Activated CD4-positive, alpha-beta T cell treated with anti-CD3 and anti-CD28 coated beads, Interleukin-2, amount 50 U/mL, for 24 hours (primary cell): ENCODE measurements at regions not wholly inside any gene's neighbourhood (a gene's known extent, or its start where the extent isn't known, plus 50 kb on each side); places are given as distances from the start of the nearest gene placed in this dataset.

Source experiments
- DNase-seq, 2 donors: peaks; one replicate each; pipeline ENCODE4 v3.0.0-alpha.2; 2020; ENCODE audit warnings: low read depth in 1 of 2, low spot score in 1 of 2

GRCh38 chr2:146642066-146642465 lies 1202.8 kb upstream of the ACVR2A start:
- no peak for DNase-seq

DNA sequence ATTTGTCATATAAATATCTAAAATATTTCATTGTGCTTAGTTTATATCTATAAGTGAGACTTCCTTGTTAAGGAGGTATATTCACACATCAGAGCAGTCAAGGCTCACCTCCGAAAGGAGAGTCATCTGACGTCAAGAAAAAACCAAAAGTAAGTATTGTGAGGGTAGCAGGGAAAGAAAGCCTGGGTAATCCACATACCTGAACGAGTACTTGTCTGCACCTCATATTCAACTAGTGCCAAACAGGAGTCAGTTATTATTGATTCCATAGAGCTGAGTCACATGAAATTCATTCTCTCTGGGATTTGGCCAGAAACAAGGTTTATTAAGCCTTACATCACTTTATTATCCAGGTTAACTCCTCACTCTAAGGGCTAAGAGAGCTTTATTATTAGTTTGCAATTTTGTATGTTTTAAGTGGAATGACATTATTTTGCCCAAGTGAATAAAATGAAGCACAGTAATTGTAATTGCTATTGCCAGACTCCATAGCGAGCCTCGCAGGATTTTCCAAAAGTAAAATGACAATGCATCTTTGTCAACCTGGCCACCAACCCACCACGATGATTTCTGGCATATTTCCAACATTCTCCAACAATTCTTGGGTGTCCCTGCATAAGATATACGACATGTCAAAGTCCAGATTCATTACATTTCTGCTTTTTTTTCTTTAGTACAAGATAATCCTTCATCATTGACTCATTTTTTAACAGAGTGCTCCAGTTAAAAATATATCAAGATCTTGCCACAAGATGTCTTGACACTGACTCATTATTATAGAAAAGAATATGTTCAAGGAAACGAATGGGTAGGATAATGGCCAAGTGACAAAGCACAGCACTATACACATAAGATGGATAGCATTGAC lies 1210.4 kb upstream of the ACVR2A start:
- no peak for DNase-seq

GRCh38 chr2:146633159-146633558 lies 1211.7 kb upstream of the ACVR2A start:
- DNase-seq, result no peak

DNA sequence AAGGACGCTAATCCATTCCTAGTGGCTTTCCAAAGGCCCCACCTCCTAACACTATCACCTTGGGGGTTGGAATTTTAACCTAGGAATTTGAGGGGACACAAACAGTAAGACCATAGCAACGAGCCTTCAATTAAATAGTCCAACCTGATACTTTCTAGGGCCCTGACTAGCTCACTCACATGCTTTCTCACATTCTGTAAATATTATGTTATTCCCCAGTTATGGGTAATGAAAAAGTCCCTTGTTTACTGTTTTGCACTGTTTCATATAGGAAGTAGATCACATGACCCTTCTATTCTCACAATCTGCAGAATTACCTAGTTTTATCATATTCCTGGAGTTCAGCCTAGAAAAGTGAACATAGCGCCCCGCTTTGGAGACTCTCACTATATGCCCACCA lies 1212.1 kb upstream of the ACVR2A start:
- no peak for DNase-seq

DNA sequence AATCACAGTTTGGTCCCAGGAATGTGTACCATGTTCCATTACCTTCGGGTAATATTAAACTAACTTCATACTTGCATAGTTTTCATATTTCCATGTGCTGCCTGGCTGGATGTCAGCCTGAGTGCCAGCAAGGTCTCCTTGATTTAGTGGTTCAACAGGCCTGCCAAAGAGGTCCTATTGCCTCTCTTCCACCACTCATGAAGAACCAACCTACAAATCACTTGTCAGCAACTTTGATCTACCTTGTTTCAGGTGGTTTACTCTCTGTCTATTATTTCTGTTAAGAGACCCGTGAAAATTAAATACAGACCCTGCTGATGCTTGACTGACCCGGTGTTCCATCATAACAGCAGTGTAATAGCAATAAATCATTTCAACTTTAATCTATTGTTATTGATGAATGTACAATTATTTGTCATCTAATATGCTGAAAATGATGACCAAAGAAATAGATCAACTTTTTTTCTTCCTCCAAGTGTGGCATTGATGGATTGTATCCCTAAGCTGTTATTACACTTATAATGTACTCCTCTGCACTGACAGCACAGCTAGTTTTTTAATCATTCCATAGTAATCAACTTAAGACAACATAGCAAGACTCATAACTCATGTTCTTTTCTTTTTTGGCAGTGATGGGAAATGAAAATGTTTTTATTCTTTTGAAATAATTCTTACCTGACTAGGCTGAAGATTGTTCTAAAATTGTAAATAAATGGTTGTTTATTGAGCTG lies 1220.2 kb upstream of the ACVR2A start:
- DNase-seq, result no peak

DNA sequence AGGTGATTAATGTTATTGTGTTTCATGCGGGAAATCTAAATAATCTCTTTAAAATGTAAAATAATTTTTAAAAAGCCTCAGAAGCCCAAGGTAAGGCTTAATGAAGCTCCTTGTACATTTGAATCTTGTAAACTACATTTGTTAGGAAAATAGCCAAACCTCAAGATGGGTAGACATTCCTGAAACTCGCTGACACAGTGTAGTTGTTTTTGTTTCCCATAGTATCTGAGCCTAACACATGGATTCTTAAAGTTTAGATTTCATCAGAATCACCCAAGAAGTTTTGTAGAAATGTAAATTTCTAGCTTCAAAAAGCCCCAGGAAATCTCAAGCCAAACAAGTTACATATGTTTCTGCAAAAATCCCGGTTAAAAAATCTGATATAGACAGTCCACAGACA lies 1221.1 kb upstream of the ACVR2A start:
- DNase-seq, result no peak

- DNase-seq, result no peak
Measured at GRCh38 chr2:146621656-146622055, 1223.2 kb upstream of the ACVR2A start.

- DNase-seq, result no peak
Measured at GRCh38 chr2:146615778-146616177, 1229.1 kb upstream of the ACVR2A start.

DNA sequence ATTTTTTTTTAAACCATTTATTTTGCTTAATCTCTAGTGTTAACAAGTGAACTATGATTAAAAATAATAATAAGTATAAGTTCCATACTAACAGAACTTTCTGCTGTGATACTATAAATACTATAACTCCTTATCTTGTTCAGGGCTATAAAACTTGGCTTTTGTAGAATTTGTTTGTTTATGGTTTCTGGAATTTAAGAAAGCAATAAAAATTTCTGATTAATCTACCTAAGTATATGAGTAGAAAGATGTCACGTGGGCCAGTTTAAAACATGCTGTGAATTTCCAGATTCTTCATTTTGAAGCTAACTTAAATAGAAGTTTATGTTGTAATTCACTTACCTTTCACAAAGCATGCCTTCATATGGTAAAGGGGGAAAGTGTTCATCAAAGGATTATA lies 1236.3 kb upstream of the ACVR2A start:
- DNase-seq, result no peak

- DNase-seq, result no peak
Measured at GRCh38 chr2:146604521-146604920, 1240.3 kb upstream of the ACVR2A start.

DNA sequence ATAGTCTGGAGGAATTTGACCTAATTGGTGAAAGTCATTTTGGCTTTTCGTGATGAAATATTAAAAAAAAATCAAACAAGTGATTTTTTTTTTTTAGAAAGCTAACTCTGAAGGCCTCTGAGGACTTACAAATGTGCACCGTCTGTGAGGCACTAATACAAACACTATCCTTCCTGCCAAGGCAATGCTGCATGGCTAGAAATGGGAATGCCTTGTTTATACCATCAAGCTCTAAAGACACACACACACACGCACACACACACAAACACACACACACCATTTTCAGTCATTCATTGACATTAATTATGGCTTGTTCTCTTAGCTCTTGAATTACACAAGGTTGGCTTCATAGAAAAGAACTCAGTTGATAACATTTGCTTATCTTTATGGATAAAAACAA lies 1242.0 kb upstream of the ACVR2A start:
- DNase-seq, result no peak

GRCh38 chr2:146602383-146602782 lies 1242.4 kb upstream of the ACVR2A start:
- DNase-seq, result no peak

DNA sequence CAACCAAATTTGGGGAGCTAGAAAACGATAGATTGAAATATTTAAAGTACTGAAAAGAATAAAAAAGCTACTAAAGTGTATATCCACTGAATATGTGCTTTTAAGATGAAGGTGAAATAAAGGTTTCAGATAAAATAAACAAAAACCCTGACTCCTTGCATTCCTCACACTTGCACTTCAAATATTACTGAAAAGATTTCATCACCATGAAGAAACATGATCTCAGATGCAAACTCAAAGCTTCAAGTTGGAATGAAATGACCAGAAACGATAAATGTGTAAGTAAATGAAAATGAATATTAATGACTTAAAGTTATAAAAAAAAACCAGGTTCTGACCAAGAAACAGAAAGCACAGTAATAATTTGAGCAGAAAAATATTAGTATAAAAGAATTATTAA lies 1246.0 kb upstream of the ACVR2A start:
- DNase-seq, result no peak

DNA sequence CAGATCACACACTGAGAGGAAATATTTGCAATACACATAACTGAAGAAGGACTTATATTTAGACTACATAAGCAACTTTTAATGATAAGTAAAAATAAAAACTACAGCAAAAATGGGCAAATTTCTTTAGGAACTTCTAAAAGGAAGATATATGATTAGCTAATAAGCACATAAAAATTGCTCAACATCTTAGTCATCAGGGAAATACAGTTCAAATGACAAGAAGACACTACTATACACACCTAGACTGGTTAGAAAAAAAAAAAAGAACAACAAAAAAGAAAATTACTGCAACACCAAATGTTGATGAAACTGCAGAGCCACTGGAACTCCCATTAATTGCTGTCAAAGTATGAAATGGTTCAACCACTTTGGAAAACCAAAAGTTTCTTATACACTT lies 1247.5 kb upstream of the ACVR2A start:
- no peak for DNase-seq

DNA sequence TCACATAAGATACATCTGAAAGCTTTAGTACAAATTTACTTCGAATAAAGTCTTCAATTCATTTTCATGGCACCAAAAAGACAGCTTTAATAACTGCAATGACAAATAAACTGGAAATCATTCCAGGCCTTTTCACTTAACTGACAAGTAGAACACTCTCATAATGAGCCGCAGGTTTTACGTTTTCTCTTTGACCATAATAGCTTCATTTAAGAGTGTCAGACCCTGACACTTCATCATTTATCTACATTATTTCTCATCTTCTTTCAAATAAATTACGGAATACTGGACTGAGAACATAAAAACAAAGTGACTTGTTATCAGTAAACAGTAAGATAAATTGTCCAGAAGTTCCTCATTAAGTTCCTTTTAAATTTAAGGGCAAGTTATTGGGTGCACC lies 1252.9 kb upstream of the ACVR2A start:
- no peak for DNase-seq

- no peak for DNase-seq
Measured at GRCh38 chr2:146587291-146587713, 1257.5 kb upstream of the ACVR2A start.

DNA sequence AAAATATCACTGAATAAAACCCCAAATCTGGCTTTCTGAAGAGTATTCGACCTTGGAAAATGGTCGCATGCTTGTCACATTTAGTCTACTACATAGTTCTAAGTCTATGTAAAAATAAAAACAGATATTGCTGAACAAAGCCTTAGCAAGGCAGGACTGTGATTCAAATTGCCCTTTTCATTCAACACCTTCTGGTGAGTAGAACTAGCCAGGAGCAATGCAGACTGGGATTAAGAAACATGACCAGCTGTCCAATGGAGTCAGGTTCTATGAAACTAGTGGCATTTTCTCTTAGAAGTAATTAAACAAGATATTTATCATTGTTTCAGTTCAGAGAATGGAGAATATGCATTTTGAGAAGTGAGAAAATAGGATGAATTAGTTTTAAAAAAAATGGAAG lies 1260.5 kb upstream of the ACVR2A start:
- DNase-seq, result no peak

DNA sequence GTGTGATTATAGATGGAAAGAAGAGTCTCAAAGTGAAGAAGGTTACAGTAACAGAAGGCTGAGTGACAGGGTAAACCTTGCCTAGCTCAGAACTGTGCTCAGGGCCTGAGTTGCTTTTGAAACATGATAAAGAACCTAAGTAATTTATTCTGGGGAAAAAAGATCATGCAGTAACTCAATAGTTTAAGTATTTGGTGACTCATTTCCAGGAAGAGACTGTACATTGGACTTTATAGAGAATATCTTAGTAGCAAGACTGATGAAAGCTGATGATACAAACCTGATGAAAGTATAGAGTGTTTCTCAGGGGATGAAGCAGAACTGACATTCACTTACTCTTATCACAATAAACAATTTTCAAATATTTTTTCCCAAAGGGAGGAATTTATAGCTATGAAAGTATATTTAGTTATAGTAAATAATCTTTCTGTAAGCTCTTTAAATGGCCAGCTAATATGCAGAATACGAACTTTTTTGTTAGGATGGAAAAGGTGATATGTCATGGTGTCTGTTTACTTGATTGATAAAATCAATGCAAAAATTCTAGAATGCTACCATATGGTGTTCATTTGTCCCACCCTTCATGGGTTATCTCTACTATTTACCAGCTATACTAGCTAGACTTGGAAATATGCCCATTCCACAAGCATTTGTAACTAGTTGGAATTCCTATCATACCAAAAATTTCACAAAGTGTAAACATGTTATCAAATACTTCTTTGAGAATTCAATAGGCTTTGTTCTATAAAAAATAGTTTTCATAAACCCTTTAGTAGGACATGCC lies 1265.5 kb upstream of the ACVR2A start:
- no peak for DNase-seq

- DNase-seq, result no peak
Measured at GRCh38 chr2:146576339-146577111, 1268.3 kb upstream of the ACVR2A start.

GRCh38 chr2:146572598-146572997 lies 1272.2 kb upstream of the ACVR2A start:
- no peak for DNase-seq

DNA sequence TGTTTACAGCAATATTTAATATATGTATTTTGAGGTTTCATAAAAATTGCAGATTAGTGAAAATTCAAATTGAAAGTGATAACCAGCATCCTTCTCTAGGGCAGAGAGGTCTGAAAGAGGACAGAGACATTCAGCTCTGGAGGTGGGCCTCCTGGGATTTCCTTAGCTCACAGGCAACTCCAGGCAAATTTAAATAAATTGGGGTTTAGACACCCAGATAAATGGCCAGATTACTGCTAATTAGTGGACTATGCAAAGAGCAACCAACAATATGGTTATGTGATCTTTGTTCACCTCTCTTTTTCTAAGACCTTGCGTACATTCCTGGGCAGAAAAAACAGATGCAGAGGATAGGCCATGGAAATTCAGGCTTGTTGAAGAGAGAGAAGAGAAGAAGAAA lies 1282.8 kb upstream of the ACVR2A start:
- no peak for DNase-seq
